Stimulated activated CD4-positive, alpha-beta T cell treated with anti-CD3 and anti-CD28 coated beads, TNF-alpha, amount 100 ng/mL, for 48 hours (primary cell): ENCODE measurements at regions not wholly inside any gene's neighbourhood (a gene's known extent, or its start where the extent isn't known, plus 50 kb on each side); places are given as distances from the start of the nearest gene placed in this dataset.

Experiments
- DNase-seq, 3 donors: peaks; one replicate each; pipeline ENCODE4 v3.0.0-alpha.2; 2020; ENCODE audit warnings: low read depth in 3 of 3

GRCh38 chr1:106063510-106063909 is 993.0 kb upstream of the PRMT6 start:
- DNase-seq: no peak

DNA sequence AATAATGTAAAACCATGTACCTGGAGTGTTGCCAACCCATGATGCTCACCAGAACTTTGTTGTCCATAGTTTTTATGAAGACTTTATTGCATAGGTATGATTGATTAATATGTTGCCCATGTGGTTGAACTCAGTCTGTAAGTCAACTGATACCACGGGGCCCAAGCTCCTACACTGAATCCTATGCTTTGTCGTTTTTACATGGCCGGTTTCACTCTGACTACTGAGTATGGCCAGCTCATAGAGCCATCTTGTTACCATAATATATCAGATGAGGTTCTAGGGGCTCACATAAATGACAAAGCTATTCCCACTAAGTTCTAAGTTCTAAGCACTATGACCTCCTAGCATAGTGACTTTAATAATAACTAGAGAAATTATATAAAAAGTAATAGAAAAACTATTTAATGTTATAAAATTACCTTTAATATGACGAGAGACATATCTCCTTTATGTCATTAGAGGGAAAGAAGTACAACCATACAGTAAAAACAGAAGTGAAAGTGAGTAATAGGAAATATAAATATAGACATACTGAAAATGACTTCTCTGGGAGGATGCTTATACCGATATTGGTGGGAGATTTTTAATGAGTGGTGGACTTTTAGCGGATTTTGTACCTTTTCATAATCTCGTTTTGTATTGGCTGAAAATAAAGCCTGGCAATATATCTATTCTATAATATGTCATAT is 983.4 kb upstream of the PRMT6 start:
- no peak for DNase-seq

- DNase-seq: no peak
Observed at GRCh38 chr1:106080608-106081325, 975.7 kb upstream of the PRMT6 start.

DNA sequence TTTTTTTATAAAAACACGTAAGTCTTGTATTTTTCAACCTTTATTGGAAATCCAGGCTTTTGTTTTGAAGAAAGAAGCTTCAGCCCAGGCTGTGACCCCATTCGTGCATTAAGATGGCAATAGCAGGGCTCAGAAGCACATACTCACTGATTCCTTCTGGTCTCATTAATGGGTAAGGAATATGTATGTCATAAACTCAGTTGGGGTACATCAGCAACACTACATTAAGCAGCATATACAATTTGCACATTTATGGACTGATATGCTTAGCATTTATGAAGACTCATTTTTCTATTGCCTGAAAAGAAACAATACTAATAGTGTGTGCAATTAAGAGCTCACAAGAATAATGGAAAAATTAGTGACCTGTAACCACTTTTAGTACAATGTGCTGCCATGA is 945.4 kb upstream of the PRMT6 start:
- no peak for DNase-seq

- no peak for DNase-seq
Observed at GRCh38 chr1:106113851-106114250, 942.6 kb upstream of the PRMT6 start.

DNA sequence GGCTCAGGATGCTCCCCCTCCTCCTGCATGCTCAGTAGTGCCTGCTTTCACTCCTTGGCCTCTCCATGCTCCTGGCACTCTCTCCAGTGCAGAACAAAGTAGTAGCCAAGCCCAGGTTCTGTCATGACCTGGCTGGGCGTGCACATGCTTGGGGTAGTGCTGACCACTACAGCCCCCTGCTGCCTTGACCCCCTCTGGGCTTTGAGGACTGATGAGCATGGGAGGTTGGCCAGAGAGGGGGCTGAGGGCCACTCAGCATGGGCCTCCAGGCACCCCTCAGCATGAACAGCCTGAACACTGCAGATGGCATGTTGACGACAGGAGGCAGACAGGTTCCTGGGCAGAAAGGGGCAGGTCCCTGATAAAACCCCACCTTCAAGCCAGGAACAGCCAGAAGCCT is 935.7 kb upstream of the PRMT6 start:
- DNase-seq: no peak

GRCh38 chr1:106121728-106122127 is 934.7 kb upstream of the PRMT6 start:
- DNase-seq: no peak

DNA sequence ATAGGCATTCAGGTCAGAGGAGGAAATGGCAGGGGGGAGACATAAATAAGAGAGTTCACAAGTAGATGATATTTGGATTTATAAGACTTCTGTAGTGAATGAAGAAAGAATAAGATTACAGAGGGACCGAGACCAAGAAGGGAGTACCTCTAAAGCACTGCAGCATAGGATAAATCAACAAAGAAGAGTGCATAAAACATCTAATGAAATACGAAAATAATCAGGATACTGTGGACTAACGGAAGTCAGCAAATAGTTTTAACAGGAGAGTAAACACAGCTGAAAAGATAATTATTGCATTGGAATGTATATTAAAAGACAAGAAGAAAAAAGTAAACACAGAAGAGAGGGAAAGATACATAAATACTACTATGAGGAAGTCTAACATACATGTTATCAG is 921.9 kb upstream of the PRMT6 start:
- no peak for DNase-seq

- no peak for DNase-seq
Observed at GRCh38 chr1:106173101-106173500, 883.4 kb upstream of the PRMT6 start.

- DNase-seq: no peak
Observed at GRCh38 chr1:106178791-106179190, 877.7 kb upstream of the PRMT6 start.

- no peak for DNase-seq
Observed at GRCh38 chr1:106181866-106182265, 874.6 kb upstream of the PRMT6 start.

- no peak for DNase-seq
Observed at GRCh38 chr1:106185089-106185488, 871.4 kb upstream of the PRMT6 start.

DNA sequence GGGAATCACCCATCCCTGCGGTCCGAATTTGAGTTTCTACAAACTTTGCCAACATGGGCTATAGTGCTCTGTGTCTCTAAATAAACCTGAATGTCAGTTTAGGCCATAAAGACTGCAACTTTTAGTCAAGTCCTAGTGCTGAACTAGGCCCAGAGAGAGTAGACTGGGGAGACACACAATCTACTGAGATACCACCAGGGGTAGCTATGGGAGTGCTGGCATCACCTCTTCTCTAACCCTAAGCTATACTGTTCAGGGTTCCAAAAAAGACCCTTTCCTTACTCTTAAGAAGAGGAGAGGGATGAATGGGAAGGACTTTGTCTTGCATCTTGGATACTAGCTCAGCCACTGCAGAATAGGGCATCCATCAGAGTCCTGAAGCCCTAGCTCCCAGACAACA is 866.7 kb upstream of the PRMT6 start:
- no peak for DNase-seq

GRCh38 chr1:106194206-106194605 is 862.3 kb upstream of the PRMT6 start:
- no peak for DNase-seq

- DNase-seq: no peak
Observed at GRCh38 chr1:106200711-106201110, 855.8 kb upstream of the PRMT6 start.

DNA sequence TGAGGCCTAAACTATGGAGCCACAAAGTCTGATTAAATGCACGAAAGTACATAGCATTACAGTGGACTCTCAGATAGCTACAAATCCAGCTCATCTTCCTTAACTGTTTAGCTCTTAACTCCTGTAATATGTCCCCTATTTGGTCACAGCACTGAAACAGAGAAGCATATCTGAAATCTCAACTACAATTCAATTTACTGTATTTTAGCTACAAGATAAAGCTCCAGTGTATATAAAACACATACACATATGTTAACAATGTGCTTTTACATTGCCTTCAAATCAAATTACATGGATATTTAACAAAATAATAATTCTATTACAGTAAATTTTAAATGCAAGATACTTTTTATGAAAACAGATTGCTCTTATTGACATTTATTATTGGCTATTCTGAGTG is 849.3 kb upstream of the PRMT6 start:
- no peak for DNase-seq

DNA sequence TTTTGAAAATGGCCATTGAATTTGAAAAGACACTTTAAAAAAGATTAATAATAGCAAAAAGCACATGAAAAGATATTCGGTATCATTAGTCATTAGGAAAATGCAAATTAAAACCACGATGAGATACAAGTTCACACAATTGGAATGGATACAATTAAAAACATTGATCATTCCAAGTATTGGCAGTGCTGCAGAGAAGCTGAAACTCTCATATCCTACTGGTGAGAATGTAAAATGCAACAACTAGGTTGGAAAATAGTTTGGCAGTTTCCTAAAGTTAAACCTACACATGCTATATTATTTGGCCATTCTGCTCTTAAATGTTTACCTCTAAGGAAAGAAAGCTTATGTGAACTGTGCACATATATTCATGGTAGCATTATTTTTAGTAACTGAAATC is 838.7 kb upstream of the PRMT6 start:
- DNase-seq: no peak

DNA sequence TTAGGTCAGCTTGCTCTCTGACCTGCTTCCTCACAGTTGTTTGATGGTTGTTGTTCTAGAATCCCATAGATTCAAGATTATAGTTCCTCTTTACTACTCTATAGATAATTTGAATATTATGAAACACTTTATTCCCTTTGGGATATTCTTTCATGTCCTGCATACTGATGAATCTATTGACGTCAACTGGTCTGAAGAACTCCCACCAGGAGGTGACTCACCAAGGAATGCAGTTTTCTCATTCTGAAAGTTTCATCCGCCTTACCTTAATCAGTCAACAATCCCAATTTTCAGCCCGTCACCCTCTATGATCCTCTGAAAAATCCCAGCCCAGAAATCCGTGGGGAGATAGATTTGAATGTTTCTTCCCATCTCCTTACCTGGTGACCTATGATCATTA is 834.1 kb upstream of the PRMT6 start:
- DNase-seq: no peak

GRCh38 chr1:106223213-106223612 is 833.3 kb upstream of the PRMT6 start:
- no peak for DNase-seq

GRCh38 chr1:106224426-106224825 is 832.0 kb upstream of the PRMT6 start:
- no peak for DNase-seq

- DNase-seq: no peak
Observed at GRCh38 chr1:106225403-106225802, 831.1 kb upstream of the PRMT6 start.

DNA sequence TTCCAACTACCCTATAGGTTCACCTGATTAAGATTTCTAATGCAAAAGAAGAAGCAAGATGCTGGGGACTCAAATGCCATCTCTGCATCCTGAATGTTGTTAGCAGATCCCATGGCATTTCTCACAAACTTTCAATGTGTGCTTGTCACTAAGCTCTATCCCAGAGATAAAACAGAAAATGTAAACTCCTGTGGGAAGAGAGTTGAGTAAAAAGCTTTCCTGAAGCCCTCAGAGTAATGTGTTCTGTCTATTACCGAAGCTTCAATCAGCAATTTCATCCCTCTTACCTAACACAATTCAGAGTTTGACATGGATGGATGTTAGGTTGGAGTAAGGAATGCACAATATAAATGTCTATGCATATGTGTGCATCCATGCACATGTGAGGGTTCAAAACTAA is 829.9 kb upstream of the PRMT6 start:
- no peak for DNase-seq

DNA sequence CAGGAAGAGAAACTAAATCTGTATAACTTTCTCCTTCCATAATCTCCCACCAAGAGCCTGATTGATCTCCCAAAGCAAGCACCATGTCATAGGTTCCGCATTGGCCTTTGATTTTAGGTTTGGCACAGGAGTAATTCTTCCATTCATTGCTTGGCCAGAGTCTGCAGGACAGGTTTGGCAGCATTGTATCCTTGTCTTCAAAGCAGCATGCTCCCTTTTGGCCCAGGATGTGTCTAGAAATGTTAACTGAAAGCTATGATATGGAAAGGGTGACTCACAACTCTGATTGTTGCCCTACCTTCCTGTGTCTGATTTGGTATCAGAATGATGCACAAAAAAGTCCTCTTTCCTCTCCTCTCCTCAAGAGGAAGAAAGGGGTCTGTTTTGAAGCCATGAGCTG is 824.3 kb upstream of the PRMT6 start:
- no peak for DNase-seq

GRCh38 chr1:106233511-106233910 is 823.0 kb upstream of the PRMT6 start:
- DNase-seq: no peak
